Non-pigmented ciliary epithelial cell (primary cell): ENCODE measurements at regions not wholly inside any gene's neighbourhood (a gene's known extent, or its start where the extent isn't known, plus 50 kb on each side); places are given as distances from the start of the nearest gene placed in this dataset.

Experiments used
- DNase-seq: peaks from one replicate; pipeline ENCODE4 v3.0.0-alpha.2; 2010; ENCODE audit warnings: low read depth

DNA sequence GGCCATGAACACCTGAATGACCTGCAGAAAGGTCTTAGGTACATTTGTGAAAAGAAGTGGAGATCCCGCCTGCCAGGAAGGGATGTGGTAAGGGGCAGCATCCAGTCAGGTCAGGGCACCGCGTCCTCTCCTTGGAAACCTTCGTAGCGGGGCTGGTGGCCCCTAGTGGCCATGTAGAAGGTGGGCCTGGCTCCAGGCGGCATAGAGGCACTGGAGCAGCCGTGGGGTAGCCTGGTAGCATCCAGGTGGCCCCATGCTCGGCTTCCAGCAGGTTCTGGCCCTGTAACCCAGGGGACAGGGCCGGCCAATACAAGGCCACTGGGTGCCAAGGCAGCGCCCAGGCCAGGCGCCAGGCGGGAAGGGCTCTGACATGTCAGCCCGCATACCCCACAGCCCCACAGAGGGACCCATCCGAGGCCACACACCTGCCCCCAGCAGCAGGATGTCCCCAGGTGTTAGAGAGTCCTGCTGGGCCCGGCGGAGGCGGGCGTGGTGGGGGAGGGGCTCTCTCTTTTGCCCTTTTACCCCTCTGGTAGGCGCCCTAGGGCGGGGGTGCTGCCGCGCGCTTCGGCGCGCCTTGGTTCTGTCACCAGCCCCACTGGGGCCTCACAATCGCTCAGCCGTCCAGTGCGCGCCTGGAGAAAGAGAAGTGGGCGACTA lies 58.3 kb upstream of the SPATA31E1 start:
- no peak for DNase-seq

DNA sequence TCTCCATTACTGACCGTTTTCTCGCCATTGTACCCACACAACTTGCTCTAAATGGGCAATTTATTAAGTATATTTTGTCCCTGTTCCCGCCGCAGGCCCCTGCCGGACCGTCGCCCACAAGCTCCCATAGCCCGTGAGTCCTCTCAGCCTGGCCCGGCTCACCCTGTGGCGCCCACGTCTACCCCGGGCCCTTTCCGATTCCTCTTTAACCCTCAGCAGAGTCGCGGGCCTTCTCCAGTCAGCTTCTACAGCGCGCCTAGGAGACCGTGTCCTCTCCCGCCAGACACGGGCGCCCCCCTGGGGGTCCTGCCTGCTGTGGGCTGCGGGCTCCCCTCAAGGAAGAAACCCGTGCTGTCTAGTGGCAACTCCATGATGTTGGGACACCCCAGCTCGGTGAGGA lies 57.8 kb upstream of the SPATA31E1 start:
- no peak for DNase-seq

DNA sequence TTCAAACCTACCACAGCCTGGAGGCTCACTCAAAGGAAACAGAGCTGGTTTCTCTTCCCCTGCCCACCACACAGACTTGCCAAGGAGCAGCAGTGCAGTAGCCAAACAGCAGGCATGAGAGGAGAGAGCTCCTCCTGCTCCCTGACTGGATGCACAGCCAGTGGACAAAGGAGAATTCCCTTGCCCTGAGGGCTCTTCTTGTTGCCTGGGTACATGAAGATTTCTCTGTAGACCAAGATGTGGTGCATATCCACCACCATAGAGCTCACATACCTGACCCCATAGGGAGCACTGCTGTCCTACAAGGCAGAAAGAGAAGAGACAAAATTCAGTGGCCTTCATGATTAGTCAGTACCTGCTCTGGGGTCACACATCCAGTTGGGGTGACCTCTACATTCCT lies 56.3 kb upstream of the SPATA31E1 start:
- no peak for DNase-seq

GRCh38 chr9:87827341-87827740 lies 55.3 kb upstream of the SPATA31E1 start:
- DNase-seq: no peak

- no peak for DNase-seq
Observed at GRCh38 chr9:87829756-87830155, 52.9 kb upstream of the SPATA31E1 start.

DNA sequence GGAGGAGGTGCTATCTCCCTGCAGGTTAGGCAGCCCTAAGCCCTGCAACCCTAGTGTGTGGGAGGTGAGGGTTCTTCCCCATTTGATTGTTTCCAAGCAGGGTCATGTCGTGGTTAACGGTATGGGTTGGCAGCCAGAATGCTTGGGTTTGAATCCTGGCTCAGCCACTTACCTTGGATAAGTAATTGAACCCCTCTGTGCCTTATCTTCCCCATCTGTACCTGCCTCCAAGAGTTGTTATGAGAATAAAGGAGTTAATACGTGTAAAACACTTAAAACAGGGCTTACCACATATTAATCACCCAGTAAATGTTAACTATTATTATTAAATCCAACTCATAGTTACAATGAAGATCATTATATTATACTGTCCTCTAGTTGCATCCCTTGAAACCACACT lies 52.2 kb upstream of the SPATA31E1 start:
- no peak for DNase-seq

GRCh38 chr9:87831159-87831558 lies 51.5 kb upstream of the SPATA31E1 start:
- DNase-seq: no peak
